22Rv1 (cell line): ENCODE measurements at regions not wholly inside any gene's neighbourhood (a gene's known extent, or its start where the extent isn't known, plus 50 kb on each side); places are given as distances from the start of the nearest gene placed in this dataset.

Experiments
- ZFX ChIP-seq: fragments of 450-650 bp; IDR thresholded peaks from 2 replicates; pipeline ENCODE4 v1.6.1; 2017; ENCODE audit warnings: antibody characterized with exemption, borderline replicate concordance
- TF ChIP-seq, protein P1 (sequence below): fragments of 450-650 bp; IDR thresholded peaks from 2 replicates; pipeline ENCODE4 v1.5.1; 2017; ENCODE audit warnings: mild to moderate bottlenecking

DNA sequence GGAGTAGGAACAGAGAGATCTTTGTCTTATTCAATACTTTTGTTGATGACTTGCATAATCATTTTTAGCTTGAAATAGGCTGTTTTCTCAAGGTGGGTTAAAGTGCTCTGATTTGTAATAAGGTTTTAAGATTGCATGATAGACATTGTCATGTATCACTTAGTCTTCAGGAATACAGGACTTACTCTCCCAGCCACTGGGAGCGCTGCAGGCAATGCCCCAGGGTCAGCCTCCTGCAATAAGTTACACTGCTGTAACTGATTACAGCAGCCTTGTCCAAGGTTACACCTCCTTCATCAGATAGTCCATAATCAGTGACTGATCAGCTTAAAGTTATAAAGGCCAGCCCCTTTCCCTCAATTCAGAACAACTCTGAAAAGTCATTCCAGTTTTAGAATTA lies 218.6 kb downstream of the ESM1 start:
- TF ChIP-seq, protein P1, sequence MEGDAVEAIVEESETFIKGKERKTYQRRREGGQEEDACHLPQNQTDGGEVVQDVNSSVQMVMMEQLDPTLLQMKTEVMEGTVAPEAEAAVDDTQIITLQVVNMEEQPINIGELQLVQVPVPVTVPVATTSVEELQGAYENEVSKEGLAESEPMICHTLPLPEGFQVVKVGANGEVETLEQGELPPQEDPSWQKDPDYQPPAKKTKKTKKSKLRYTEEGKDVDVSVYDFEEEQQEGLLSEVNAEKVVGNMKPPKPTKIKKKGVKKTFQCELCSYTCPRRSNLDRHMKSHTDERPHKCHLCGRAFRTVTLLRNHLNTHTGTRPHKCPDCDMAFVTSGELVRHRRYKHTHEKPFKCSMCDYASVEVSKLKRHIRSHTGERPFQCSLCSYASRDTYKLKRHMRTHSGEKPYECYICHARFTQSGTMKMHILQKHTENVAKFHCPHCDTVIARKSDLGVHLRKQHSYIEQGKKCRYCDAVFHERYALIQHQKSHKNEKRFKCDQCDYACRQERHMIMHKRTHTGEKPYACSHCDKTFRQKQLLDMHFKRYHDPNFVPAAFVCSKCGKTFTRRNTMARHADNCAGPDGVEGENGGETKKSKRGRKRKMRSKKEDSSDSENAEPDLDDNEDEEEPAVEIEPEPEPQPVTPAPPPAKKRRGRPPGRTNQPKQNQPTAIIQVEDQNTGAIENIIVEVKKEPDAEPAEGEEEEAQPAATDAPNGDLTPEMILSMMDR, result peak; percentile 54
- no peak for TF ChIP-seq ZFX
